ENCODE measurements at regions not wholly inside any gene's neighbourhood (a gene's known extent, or its start where the extent isn't known, plus 50 kb on each side); places are given as distances from the start of the nearest gene placed in this dataset.
"Not testable (repeated sequence)": the region's sequence is repeated elsewhere in the genome, so short reads cannot be mapped to it uniquely, and the experiment has no call there.

DNA sequence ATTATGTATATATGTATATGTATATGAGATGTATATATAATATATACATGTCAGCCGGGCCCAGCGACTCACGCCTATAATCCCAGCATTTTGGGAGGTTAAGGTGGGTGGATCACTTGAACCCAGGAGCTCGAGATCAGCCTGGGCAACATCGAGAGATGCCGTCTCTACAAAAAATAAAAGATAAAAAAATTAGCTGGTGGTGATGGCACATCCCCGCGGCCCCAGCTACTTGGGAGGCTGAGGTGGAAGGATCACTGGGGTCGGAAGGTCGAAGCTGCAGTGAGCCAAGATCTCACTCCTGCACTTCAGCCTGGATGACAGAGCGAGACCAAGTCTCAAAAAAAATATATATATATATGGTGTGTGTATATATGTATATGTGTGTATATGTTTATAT, 4750.3 kb upstream of the OR11H1 start:
- H3K36me3 ChIP-seq (ENCODE audit: low read depth, low read length); H3K27me3 ChIP-seq (ENCODE audit: low read length); H3K9me2 ChIP-seq (replicated peaks; ENCODE audit: low read length); H4K20me1 ChIP-seq (ENCODE audit: low read length); ATAC-seq; H3K4me3 ChIP-seq (ENCODE audit: low read length); H3K79me2 ChIP-seq (ENCODE audit: low read length); H3K4me1 ChIP-seq (ENCODE audit: insufficient read depth, low read length); H3F3A ChIP-seq (ENCODE audit: low read length, unreplicated experiment); H3K4me2 ChIP-seq (ENCODE audit: low read length); intact Hi-C loops (cut with micrococcal nuclease); DNase-seq; H2AFZ ChIP-seq (ENCODE audit: low read length); POLR2A ChIA-PET (ENCODE audit: unreplicated experiment); H3K9ac ChIP-seq (ENCODE audit: low read length); BruUV-seq (replicated peaks); CTCF ChIA-PET; H3K27ac ChIP-seq (ENCODE audit: low read length): not testable (repeated sequence)
- H3K9me3 ChIP-seq (ENCODE audit: low read length) = peaks cover 15% of the 10 kb centered on the region

GRCh38 chr22:10778296-10778814, 4749.6 kb upstream of the OR11H1 start:
- TF ChIP-seq, protein P1, sequence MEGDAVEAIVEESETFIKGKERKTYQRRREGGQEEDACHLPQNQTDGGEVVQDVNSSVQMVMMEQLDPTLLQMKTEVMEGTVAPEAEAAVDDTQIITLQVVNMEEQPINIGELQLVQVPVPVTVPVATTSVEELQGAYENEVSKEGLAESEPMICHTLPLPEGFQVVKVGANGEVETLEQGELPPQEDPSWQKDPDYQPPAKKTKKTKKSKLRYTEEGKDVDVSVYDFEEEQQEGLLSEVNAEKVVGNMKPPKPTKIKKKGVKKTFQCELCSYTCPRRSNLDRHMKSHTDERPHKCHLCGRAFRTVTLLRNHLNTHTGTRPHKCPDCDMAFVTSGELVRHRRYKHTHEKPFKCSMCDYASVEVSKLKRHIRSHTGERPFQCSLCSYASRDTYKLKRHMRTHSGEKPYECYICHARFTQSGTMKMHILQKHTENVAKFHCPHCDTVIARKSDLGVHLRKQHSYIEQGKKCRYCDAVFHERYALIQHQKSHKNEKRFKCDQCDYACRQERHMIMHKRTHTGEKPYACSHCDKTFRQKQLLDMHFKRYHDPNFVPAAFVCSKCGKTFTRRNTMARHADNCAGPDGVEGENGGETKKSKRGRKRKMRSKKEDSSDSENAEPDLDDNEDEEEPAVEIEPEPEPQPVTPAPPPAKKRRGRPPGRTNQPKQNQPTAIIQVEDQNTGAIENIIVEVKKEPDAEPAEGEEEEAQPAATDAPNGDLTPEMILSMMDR (conservative IDR thresholded peaks at IDR 0.05; ENCODE audit: low read depth, low read length) = no peak
- TF ChIP-seq EZH2phosphoT487 (IDR thresholded peaks at IDR 0.05; ENCODE audit: borderline replicate concordance, low read length) (no peak), EZH2 (IDR thresholded peaks at IDR 0.05; ENCODE audit: low read length, unreplicated experiment) (no peak)
- no peak for ATAC-seq
- no peak overlapping the region for H3K9ac ChIP-seq (ENCODE audit: low read length)
- H3K27ac ChIP-seq (ENCODE audit: low read length) = no peak overlapping the region
- DNase-seq = no peak
- H4K20me1 ChIP-seq (ENCODE audit: low read length) = no peaks in the 10 kb centered on the region
- H2AFZ ChIP-seq (ENCODE audit: low read length) = no peak overlapping the region
- ChIA-PET CTCF (no interaction called here), POLR2A (ENCODE audit: unreplicated experiment) (no interaction called here)
- no peaks in the 10 kb centered on the region for H3F3A ChIP-seq (ENCODE audit: low read length, unreplicated experiment)
- no peaks in the 10 kb centered on the region for H3K36me3 ChIP-seq (ENCODE audit: low read depth, low read length)
- intact Hi-C loops (cut with micrococcal nuclease) = no loop called here
- no TSS peak for BruUV-seq (replicated peaks)
- no peaks in the 10 kb centered on the region for H3K9me2 ChIP-seq (replicated peaks; ENCODE audit: low read length)
- no peaks in the 10 kb centered on the region for H3K4me1 ChIP-seq (ENCODE audit: insufficient read depth, low read length)
- no peaks in the 10 kb centered on the region for H3K27me3 ChIP-seq (ENCODE audit: low read length)
- H3K4me2 ChIP-seq (ENCODE audit: low read length) = no peak overlapping the region
- H3K79me2 ChIP-seq (ENCODE audit: low read length) = no peaks in the 10 kb centered on the region
- no peak overlapping the region for H3K4me3 ChIP-seq (ENCODE audit: low read length)
- peaks cover 15% of the 10 kb centered on the region for H3K9me3 ChIP-seq (ENCODE audit: low read length)

- not testable (repeated sequence) for BruUV-seq (replicated peaks)
These were observed 4748.8 kb upstream of the OR11H1 start for GRCh38 chr22:10779200-10779599.

GRCh38 chr22:10780281-10780680, 4747.7 kb upstream of the OR11H1 start:
- CTCF ChIA-PET = no interaction called here
- ATAC-seq (no peak), DNase-seq (no peak)
- no peak overlapping the region for H3K9ac ChIP-seq (ENCODE audit: low read length)
- H3K4me2 ChIP-seq (ENCODE audit: low read length) = no peak overlapping the region
- intact Hi-C loops (cut with micrococcal nuclease) = no loop called here
- BruUV-seq (replicated peaks) = no TSS peak
- H3K79me2 ChIP-seq (ENCODE audit: low read length) = no peaks in the 10 kb centered on the region
- no peak overlapping the region for H3K27ac ChIP-seq (ENCODE audit: low read length)
- no peaks in the 10 kb centered on the region for H3F3A ChIP-seq (ENCODE audit: low read length, unreplicated experiment)
- H3K36me3 ChIP-seq (ENCODE audit: low read depth, low read length) = no peaks in the 10 kb centered on the region
- no peak overlapping the region for H2AFZ ChIP-seq (ENCODE audit: low read length)
- H3K4me3 ChIP-seq (ENCODE audit: low read length) = no peak overlapping the region
- peaks cover 15% of the 10 kb centered on the region for H3K9me3 ChIP-seq (ENCODE audit: low read length)
- H3K27me3 ChIP-seq (ENCODE audit: low read length) = no peaks in the 10 kb centered on the region
- no peaks in the 10 kb centered on the region for H4K20me1 ChIP-seq (ENCODE audit: low read length)
- no peaks in the 10 kb centered on the region for H3K4me1 ChIP-seq (ENCODE audit: insufficient read depth, low read length)
- POLR2A ChIA-PET (ENCODE audit: unreplicated experiment) = no interaction called here
- TF ChIP-seq EZH2 (IDR thresholded peaks at IDR 0.05; ENCODE audit: low read length, unreplicated experiment) (no peak), EZH2phosphoT487 (IDR thresholded peaks at IDR 0.05; ENCODE audit: borderline replicate concordance, low read length) (no peak)
- TF ChIP-seq, protein P1 (conservative IDR thresholded peaks at IDR 0.05; ENCODE audit: low read depth, low read length) = no peak
- no peaks in the 10 kb centered on the region for H3K9me2 ChIP-seq (replicated peaks; ENCODE audit: low read length)

More at GRCh38 chr22:10779200-10779599, 4748.8 kb upstream of the OR11H1 start:
- CTCF ChIA-PET; H3K4me1 ChIP-seq (ENCODE audit: insufficient read depth, low read length); H3K79me2 ChIP-seq (ENCODE audit: low read length); intact Hi-C loops (cut with micrococcal nuclease); POLR2A ChIA-PET (ENCODE audit: unreplicated experiment); H3K27me3 ChIP-seq (ENCODE audit: low read length); H3K9me2 ChIP-seq (replicated peaks; ENCODE audit: low read length); DNase-seq; H3K4me3 ChIP-seq (ENCODE audit: low read length); H3K27ac ChIP-seq (ENCODE audit: low read length); H3K36me3 ChIP-seq (ENCODE audit: low read depth, low read length); H4K20me1 ChIP-seq (ENCODE audit: low read length); H3K9ac ChIP-seq (ENCODE audit: low read length); H3F3A ChIP-seq (ENCODE audit: low read length, unreplicated experiment); H3K4me2 ChIP-seq (ENCODE audit: low read length); ATAC-seq; H2AFZ ChIP-seq (ENCODE audit: low read length): not testable (repeated sequence)
- H3K9me3 ChIP-seq (ENCODE audit: low read length) = peaks cover 15% of the 10 kb centered on the region
